SKM-1 (cell line): ENCODE measurements at regions not wholly inside any gene's neighbourhood (a gene's known extent, or its start where the extent isn't known, plus 50 kb on each side); places are given as distances from the start of the nearest gene placed in this dataset.

ENCODE experiments used
- DNase-seq: peaks from one replicate; lab custom pipeline; 2025; ENCODE audit not compliant: unreplicated experiment; lab: John Stamatoyannopoulos, UW

GRCh38 chr6:165090242-165090641 is 219.2 kb downstream of the C6orf118 start:
- no peak for DNase-seq

DNA sequence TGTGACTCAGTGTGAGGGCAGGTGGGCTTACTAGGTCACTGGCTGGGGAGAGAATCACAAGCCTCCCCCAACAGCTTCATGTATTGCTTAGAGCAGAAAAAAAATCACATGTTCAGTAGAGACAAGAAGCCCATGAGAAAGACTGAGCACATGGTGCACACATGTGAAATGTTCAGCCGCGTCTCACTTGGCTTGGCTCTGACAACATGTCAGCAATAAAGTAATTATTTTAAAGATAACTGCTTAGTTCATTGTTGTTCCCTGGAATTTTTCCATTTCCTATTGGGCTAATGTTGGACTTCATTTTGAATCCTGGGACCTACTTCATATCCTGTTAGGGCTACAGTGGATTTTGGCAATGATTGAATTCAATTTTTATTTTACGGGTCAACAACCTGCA is 222.6 kb downstream of the C6orf118 start:
- no peak for DNase-seq

GRCh38 chr6:165082636-165083035 is 226.8 kb downstream of the C6orf118 start:
- no peak for DNase-seq

DNA sequence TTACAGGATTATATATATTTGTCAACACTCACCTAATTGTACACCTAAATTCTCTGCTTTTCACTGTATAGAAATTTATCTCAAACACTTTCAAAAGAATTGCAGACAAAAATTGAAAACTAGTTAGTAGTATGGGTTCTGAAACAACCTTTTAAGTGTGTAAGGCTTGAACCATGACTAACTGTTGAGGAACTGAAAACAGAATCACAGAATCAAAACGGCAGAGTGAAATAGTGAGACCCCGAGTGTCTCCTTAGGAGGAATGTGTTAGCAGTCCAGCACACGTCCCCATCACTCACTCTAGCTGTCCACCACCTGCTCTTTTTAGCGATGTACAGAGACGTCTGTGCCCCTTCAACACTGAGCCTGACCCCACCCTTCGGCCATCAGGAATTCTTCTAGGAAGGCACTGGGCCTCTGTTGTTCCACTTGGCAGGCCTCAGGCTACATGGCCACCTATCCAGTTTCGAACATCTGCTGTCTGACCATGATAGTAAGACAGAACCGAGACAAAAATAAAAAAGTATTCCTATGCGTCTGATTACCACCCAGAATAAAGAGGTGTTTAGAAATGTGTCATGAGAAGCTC is 227.4 kb downstream of the C6orf118 start:
- DNase-seq: no peak

GRCh38 chr6:165077876-165078275 is 231.5 kb downstream of the C6orf118 start:
- DNase-seq: no peak

GRCh38 chr6:165071906-165072305 is 237.5 kb downstream of the C6orf118 start:
- no peak for DNase-seq

- DNase-seq: no peak
These were observed 248.7 kb downstream of the C6orf118 start for GRCh38 chr6:165060720-165061119.

GRCh38 chr6:165059032-165059431 is 250.4 kb downstream of the C6orf118 start:
- DNase-seq: no peak

DNA sequence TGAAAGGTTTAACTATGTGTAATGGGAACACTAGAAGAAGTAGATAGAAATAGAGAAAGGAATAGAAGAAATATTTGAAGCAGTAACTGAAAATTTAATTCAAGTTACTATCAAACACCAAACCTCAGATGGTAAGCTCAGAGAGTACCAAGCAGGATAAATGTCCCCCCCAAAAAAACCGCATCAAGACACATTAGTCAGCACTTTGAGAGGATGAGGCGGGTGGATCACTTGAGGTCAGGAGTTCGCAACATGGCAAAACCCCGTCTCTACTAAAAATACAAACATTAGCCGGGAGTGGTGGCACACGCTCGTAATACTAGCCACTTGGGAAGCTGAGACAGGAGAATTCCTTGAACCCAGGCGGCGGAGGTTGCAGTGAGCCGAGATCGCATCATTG is 253.1 kb downstream of the C6orf118 start:
- DNase-seq: no peak

- DNase-seq: no peak
These were observed 254.2 kb downstream of the C6orf118 start for GRCh38 chr6:165055231-165055630.

DNA sequence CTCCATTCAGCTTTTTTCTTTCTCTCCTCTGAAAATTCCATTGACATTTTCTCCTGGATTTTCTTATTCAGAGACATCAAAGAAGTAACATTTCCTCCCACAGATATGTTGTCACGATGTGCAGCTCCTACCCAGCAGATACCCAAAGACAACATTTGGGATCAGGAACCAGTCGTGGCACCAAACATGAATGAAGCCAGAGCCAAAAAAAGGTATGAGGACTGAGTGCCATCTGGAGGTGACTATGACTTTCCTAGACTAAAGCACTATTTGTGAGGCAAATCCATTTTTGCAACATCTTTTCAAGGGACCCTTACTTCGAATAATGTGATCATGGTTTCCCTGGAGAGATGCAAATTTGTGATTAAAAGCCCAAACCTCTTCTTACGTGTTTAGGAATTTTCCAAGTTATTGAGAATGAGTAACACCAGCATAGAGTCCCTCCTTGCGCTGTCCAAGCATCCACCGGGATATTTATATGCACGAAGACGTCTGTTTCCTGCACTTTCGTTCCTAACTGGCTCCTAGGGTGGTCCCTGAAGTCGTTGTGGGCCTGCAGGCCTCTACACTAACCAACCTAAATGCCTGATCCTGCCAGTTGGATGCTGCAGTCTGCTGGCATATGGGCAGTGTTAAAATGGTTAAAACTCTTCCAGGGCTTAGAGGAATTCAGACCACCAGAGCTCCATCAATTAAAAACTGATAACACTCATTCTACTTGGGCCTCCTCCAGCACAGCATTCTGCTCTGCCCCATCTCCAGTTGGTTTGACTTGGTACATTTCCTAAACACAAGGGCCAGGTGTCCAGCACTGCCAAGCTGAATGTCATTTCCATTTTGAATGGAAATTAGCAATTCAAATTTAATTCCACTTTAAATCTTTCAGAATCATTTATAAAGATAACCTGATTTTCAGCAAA is 256.6 kb downstream of the C6orf118 start:
- no peak for DNase-seq

DNA sequence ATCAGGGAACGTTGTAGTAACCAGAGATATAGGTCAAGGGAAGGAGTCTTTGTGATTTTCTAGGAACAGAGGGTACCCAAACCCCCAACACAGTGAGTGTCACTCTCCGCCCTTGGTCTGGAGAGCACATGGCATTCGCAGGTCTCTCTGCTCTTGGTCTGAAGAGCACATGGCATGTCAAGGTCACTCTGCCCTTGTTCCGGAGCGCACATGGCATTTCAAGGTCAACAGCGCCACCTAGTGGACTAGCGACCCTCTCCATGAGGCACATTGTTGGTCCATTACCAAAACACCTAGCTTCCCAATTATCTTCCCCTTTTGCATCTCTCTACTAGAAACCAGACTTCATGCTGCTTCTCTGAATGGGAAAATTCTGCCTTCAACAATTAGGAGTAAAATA is 260.0 kb downstream of the C6orf118 start:
- peak; percentile 11 for DNase-seq

- DNase-seq: no peak
These were observed 261.5 kb downstream of the C6orf118 start for GRCh38 chr6:165047952-165048351.

DNA sequence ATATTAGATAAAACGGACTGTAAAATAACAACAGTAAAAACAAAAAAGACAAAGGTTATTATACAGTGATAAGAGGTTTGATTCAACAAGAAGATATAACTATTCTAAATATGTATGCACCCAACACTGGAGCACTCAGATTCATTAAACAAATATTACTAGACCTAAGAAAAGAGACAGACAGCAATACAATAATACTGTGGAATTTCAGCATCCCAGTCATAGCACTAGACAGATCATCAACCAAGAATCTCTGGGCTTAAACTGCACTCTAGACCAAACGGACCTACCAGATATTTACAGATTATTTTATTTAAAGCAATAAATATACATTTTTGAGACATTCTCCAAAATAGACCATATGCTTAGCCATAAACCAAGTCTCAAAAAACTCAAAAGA is 263.8 kb downstream of the C6orf118 start:
- DNase-seq: no peak

- no peak for DNase-seq
These were observed 266.5 kb downstream of the C6orf118 start for GRCh38 chr6:165042912-165043311.

DNA sequence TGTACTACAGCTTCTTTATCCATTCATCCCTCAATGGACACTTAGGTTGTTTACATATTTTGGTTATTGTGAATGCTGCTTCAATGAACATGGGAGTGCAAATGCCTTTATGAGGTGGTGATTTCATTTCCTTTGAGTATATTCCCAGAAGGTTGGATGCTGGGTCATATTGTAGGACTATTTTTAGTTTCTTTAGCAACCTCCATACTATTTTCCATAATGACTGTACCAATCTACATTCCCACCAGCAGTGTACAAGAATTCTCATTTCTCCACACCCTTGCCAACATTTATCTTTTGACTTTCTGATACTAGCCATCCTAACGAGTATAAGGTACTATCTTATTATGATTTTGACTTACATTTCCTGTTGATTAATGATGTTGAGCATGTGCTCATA is 269.0 kb downstream of the C6orf118 start:
- no peak for DNase-seq

GRCh38 chr6:165034271-165034741 is 275.1 kb downstream of the C6orf118 start:
- no peak for DNase-seq

DNA sequence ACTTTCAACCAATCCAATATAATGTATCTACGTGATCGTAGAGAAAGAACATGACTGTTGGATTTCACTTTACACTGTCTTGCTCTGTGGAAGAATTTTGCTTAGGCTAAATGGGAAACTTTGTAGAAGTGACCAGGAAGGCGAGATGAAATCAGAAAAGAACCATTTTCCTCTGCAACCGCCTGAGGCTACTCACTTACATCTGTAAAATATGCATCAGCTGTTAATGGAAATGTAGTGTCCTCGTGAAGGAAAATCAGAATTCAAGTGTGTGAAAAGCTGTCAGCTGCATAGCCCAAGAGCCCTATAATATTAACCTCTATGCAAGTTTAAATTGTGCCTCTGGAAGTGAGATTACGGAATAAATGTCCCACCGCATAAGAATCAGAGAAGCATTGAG is 277.9 kb downstream of the C6orf118 start:
- DNase-seq: no peak

DNA sequence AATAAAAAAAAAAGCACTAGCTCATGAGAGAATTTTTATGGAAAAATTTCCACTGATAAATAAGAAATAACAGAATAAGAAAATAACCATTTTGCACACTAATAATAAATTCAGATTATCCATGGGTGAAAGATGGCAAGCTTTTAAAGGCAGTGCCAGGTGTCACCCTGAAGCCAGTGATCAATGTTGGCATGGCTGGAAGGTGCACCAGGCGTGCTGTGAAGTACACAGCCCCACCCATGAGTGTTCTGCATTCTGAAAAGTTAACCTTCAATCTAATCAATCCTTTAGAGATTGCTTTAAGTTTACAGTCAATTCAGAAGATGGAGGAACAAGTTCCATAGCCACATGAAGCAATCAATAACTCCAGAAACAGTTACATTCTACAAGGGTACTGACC is 284.4 kb downstream of the C6orf118 start:
- DNase-seq: no peak

DNA sequence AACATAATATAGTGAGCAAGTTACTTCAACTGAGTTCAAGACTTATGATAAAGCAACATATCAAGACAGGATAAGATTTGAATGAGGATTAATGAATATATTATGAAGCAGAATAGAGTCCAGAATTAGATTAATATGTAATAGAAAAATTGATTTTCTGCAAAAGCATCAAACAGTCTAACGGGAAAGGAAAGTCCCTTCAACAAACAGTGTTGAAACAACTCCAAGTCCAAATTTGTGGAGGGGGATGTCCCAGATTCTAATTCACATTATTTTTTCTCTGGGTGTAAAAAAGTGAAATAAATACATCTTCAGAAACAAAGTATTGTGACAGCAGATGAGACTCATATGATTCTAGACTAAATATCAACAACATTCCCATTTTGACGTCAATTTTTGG is 289.7 kb downstream of the C6orf118 start:
- no peak for DNase-seq

DNA sequence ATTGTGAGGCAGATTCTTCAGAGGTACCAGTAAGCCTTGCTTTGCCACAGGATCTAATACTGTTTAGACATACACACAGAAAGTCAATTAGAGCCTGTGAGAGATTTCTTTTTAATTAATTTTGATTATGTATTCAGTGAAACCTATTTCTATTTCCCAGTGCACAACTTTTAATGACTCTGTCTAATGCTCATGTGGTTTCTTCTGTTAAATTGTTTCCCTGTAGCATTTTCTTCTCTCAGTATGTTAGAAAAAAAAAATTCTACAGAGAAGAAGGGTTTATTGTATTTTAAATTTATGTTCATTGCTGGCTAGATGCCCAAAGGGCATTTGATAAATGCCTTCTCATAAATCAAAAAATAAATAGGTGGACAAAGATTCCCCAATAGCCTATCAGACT is 293.7 kb downstream of the C6orf118 start:
- no peak for DNase-seq

DNA sequence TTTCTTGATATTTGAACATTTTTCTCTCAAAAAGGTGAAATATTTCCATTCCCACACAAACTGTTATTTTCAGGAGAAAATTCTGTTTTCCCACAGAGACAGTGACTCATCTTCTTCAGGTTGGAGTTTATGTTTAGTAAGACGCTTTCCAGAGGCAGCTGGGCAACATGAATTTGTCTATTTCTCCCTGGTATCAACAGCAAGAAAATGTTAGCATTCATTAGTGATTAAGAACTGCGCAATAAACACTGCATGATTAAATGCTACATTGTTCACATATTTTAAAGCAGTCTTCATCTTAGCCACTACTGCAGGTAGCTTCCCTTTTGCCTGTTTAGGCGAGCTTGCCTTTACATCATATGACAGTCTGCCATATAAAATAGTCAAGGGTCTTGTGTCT is 295.7 kb downstream of the C6orf118 start:
- no peak for DNase-seq
